ENCODE measurements at regions not wholly inside any gene's neighbourhood (a gene's known extent, or its start where the extent isn't known, plus 50 kb on each side); places are given as distances from the start of the nearest gene placed in this dataset.

DNA sequence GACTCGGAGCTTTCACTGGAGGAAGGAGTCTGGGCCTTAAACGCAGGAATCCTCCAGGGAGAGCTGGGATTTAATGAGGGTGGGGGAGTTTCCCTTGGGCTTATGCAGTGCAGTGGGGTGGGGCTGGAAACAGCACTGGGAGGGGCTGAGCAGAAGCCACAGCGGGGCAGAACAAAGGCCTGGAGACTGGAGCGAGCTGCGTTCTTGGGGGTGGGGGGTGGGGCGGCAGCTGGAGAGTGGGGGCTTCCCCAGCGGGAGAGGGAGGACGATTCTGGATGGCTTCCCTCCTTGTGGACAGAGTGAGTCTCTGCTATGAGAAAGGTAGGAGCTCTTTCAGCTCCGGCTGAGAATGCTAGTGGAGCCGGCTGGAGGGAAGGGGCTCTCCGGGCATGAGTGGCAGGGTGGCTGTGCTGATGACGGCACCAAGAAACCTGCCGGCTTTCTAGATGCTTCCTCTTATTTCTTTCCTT, 406.0 kb downstream of the SEC14L1 start:
- TF ChIP-seq CTCF (IDR thresholded peaks at IDR 0.05): no peak
- TF ChIP-seq POLR2AphosphoS5 (IDR thresholded peaks at IDR 0.05): no peak
- TF ChIP-seq EP300 (IDR thresholded peaks at IDR 0.05): no peak

Measured in upper lobe of left lung (tissue), 4 donors.